PC-3 (cell line): ENCODE measurements at regions not wholly inside any gene's neighbourhood (a gene's known extent, or its start where the extent isn't known, plus 50 kb on each side); places are given as distances from the start of the nearest gene placed in this dataset.

Experiments used
- ATAC-seq: fragments of 200-7000 bp; cut with Tn5 transposase; 2 replicates; pipeline ENCODE4 v1.9.1; 2020; ENCODE audit warnings: mild to moderate bottlenecking, moderate library complexity
- BruUV-seq: library from RNA; stranded (reverse); fragments of 400-500 nt; replicated peaks from 2 replicates; lab custom pipeline; 2021; lab: Mats Ljungman, UMichigan
- CTCF ChIA-PET: fragments of 300-600 bp; sonication (Branson Sonifier 250); formaldehyde crosslinking; loops from one replicate; lab custom pipeline; 2022; ENCODE audit warnings: antibody characterized with exemption; lab: Charles Lee
- POLR2A ChIA-PET: fragments of 300-600 bp; sonication (Branson Sonifier 250); formaldehyde crosslinking; loops from one replicate; lab custom pipeline; 2022; ENCODE audit warnings: antibody characterized with exemption; ENCODE audit not compliant: unreplicated experiment; lab: Charles Lee
- DNase-seq: peaks from one replicate; pipeline ENCODE4 v3.0.0-alpha.2; 2015
- H2AFZ ChIP-seq: fragments of 300-600 bp; sonication (generic); 2 replicates; pipeline ENCODE4 v1.6.0; 2016; ENCODE audit warnings: antibody characterized with exemption, low read length
- H3F3A ChIP-seq: fragments of 300-600 bp; sonication (generic); one replicate; pipeline ENCODE4 v1.6.0; 2017; ENCODE audit warnings: antibody characterized with exemption, low read length, control low read depth, mild to moderate bottlenecking; ENCODE audit not compliant: unreplicated experiment
- H3K27ac ChIP-seq: fragments of 300-600 bp; sonication (generic); 2 replicates; pipeline ENCODE4 v1.5.1; 2016; ENCODE audit warnings: mild to moderate bottlenecking, low read length
- H3K27me3 ChIP-seq: fragments of 300-600 bp; sonication (generic); 2 replicates; pipeline ENCODE4 v1.6.1; 2016; ENCODE audit warnings: low read length, mixed read lengths
- H3K36me3 ChIP-seq: fragments of 300-600 bp; sonication (generic); 2 replicates; pipeline ENCODE4 v1.6.1; 2016; ENCODE audit warnings: low read depth, mixed run types, low read length, mixed read lengths
- H3K4me1 ChIP-seq: fragments of 300-600 bp; sonication (generic); 2 replicates; pipeline ENCODE4 v1.5.1; 2016; ENCODE audit warnings: low read length; ENCODE audit not compliant: insufficient read depth
- H3K4me2 ChIP-seq: fragments of 300-600 bp; sonication (generic); 2 replicates; pipeline ENCODE4 v1.6.0; 2016; ENCODE audit warnings: low read length
- H3K4me3 ChIP-seq: fragments of 300-600 bp; sonication (generic); 2 replicates; pipeline ENCODE4 v1.5.1; 2016; ENCODE audit warnings: mild to moderate bottlenecking, low read length, mixed read lengths
- H3K79me2 ChIP-seq: fragments of 300-600 bp; sonication (generic); 2 replicates; pipeline ENCODE4 v1.6.1; 2017; ENCODE audit warnings: low read length, mixed read lengths
- H3K9ac ChIP-seq: fragments of 300-600 bp; sonication (generic); 2 replicates; pipeline ENCODE4 v1.6.0; 2016; ENCODE audit warnings: mild to moderate bottlenecking, low read length
- H3K9me2 ChIP-seq: fragments of 300-600 bp; sonication (generic); replicated peaks from 2 replicates; pipeline ENCODE4 v1.6.1; 2016; ENCODE audit warnings: mixed run types, low read length, mixed read lengths
- H3K9me3 ChIP-seq: fragments of 300-600 bp; sonication (generic); 2 replicates; pipeline ENCODE4 v1.6.1; 2016; ENCODE audit warnings: low read length, mixed read lengths
- H4K20me1 ChIP-seq: fragments of 300-600 bp; sonication (generic); 2 replicates; pipeline ENCODE4 v1.6.1; 2016; ENCODE audit warnings: low read length, mixed read lengths
- CTCF ChIP-seq: fragments of 300-600 bp; sonication (generic); conservative IDR thresholded peaks from 2 replicates; pipeline ENCODE4 v1.5.1; 2017; ENCODE audit warnings: antibody characterized with exemption, low read depth, mild to moderate bottlenecking, low read length
- EZH2 ChIP-seq: fragments of 300-600 bp; sonication (generic); IDR thresholded peaks from one replicate; pipeline ENCODE4 v1.6.1; 2017; ENCODE audit warnings: antibody characterized with exemption, mild to moderate bottlenecking, low read length; ENCODE audit not compliant: unreplicated experiment
- EZH2phosphoT487 ChIP-seq: fragments of 300-600 bp; sonication (generic); IDR thresholded peaks from 2 replicates; pipeline ENCODE4 v1.6.1; 2018; ENCODE audit warnings: mild to moderate bottlenecking, antibody characterized with exemption, low read length, borderline replicate concordance
- intact Hi-C: fragments of 100-400 bp; cut with micrococcal nuclease; formaldehyde crosslinking; loops from 2 replicates; pipeline ENCODE4 v1.9.0; 2023

GRCh38 chr2:4465671-4466070 lies 762.3 kb downstream of the DCDC2C start:
- no peak for ATAC-seq
- TF ChIP-seq EZH2phosphoT487 (no peak), EZH2 (no peak), CTCF (no peak)

GRCh38 chr2:4475618-4476017 lies 772.2 kb downstream of the DCDC2C start:
- no peak for ATAC-seq
- H4K20me1 ChIP-seq, result no peaks in the 10 kb centered on the region
- no peaks in the 10 kb centered on the region for H3K9me2 ChIP-seq
- TF ChIP-seq CTCF (no peak), EZH2phosphoT487 (no peak), EZH2 (no peak)
- no peak for DNase-seq
- intact Hi-C loops, result no loop called here
- ChIA-PET CTCF (no interaction called here), POLR2A (no interaction called here)
- BruUV-seq, result no TSS peak
- H3K27ac ChIP-seq, result no peak overlapping the region
- no peak overlapping the region for H2AFZ ChIP-seq
- H3K9ac ChIP-seq, result no peak overlapping the region
- H3F3A ChIP-seq, result no peaks in the 10 kb centered on the region
- H3K36me3 ChIP-seq, result no peaks in the 10 kb centered on the region
- H3K4me1 ChIP-seq, result no peaks in the 10 kb centered on the region
- H3K79me2 ChIP-seq, result no peaks in the 10 kb centered on the region
- no peak overlapping the region for H3K4me2 ChIP-seq
- H3K4me3 ChIP-seq, result no peak overlapping the region
- no peaks in the 10 kb centered on the region for H3K27me3 ChIP-seq
- 0 out of 2 replicates have a peak, but pooled peaks cover 5% of the 10 kb centered on the region for H3K9me3 ChIP-seq

More at GRCh38 chr2:4465671-4466070, 762.3 kb downstream of the DCDC2C start:
- BruUV-seq, result no TSS peak
- POLR2A ChIA-PET, result no interaction called here
- Histone ChIP-seq H3K79me2 (no peaks in the 10 kb centered on the region), H3K27ac (no peak overlapping the region), H3K9ac (no peak overlapping the region), H4K20me1 (no peaks in the 10 kb centered on the region), H3K36me3 (no peaks in the 10 kb centered on the region), H3K27me3 (no peaks in the 10 kb centered on the region), H3K4me1 (no peaks in the 10 kb centered on the region), H3K9me2 (no peaks in the 10 kb centered on the region), H3K4me2 (no peak overlapping the region), H2AFZ (no peak overlapping the region), H3F3A (no peaks in the 10 kb centered on the region), H3K4me3 (no peak overlapping the region), H3K9me3 (no peaks in the 10 kb centered on the region)
- intact Hi-C loops, result no loop called here
- no peak for DNase-seq
- CTCF ChIA-PET, result no interaction called here

- Histone ChIP-seq H3K27ac (no peak overlapping the region), H3F3A (no peaks in the 10 kb centered on the region), H3K27me3 (no peaks in the 10 kb centered on the region), H4K20me1 (no peaks in the 10 kb centered on the region), H3K4me1 (no peaks in the 10 kb centered on the region), H3K9ac (no peak overlapping the region), H3K4me3 (no peak overlapping the region), H3K36me3 (no peaks in the 10 kb centered on the region), H3K4me2 (no peak overlapping the region), H2AFZ (no peak overlapping the region), H3K9me2 (no peaks in the 10 kb centered on the region), H3K9me3 (no peaks in the 10 kb centered on the region), H3K79me2 (no peaks in the 10 kb centered on the region)
- TF ChIP-seq EZH2, result no peak
- TF ChIP-seq CTCF, result no peak
- no peak for TF ChIP-seq EZH2phosphoT487
- no peak for ATAC-seq
- no TSS peak for BruUV-seq
- ChIA-PET CTCF (no interaction called here), POLR2A (no interaction called here)
- no peak for DNase-seq
- intact Hi-C loops, result no loop called here
These were observed 779.7 kb downstream of the DCDC2C start for GRCh38 chr2:4483050-4483449.
